Vagina (tissue), 2 donors: ENCODE measurements at regions not wholly inside any gene's neighbourhood (a gene's known extent, or its start where the extent isn't known, plus 50 kb on each side); places are given as distances from the start of the nearest gene placed in this dataset.

Source experiments
- POLR2A ChIP-seq, 2 donors: fragments of 450-650 bp; IDR thresholded peaks; one replicate each; pipeline ENCODE4 v1.6.1; 2017; ENCODE audit warnings: antibody characterized with exemption in 2 of 2, mild to moderate bottlenecking in 2 of 2, moderate library complexity in 2 of 2
- POLR2AphosphoS5 ChIP-seq, 2 donors: sonication (generic); formaldehyde crosslinking; IDR thresholded peaks; one replicate each; pipeline ENCODE4 v1.9.0; 2017; ENCODE audit warnings: antibody characterized with exemption in 2 of 2, mild to moderate bottlenecking in 2 of 2, low read depth in 1 of 2; ENCODE audit not compliant: insufficient read depth in 1 of 2
- TF ChIP-seq, protein P1 (sequence below), 3 experiments: fragments of 450-650 bp in 2 of 3; fragments of 200-600 bp in 1 of 3; sonication (generic) in 1 of 3; IDR thresholded peaks; one replicate each; pipeline ENCODE4 v1.5.1; 2017 to 2019; ENCODE audit warnings: antibody characterized with exemption in 3 of 3, mild to moderate bottlenecking in 2 of 3, moderate library complexity in 2 of 3

DNA sequence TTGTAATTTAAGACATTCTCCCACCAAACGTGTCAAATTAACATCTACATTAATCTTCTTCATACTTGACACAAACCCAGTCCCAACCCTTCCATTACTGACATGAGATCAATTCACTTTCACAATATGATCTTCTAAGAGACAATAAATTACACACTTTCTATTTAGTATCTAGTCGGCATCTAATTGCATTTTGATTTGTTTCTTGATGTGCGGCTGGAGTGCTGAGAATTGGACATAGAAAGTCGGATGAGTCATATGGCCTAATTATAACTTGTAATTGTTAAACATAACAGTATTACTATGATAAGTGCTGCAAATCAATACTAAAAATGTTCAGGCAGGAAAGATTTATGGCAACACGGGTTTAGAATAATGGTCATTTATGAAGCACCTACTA lies 78.4 kb upstream of the RORA start:
- TF ChIP-seq POLR2A (IDR thresholded peaks at IDR 0.05) (no peak), POLR2AphosphoS5 (IDR thresholded peaks at IDR 0.05; ENCODE audit: insufficient read depth in 1 of 2, low read depth in 1 of 2) (no peak)
- TF ChIP-seq, protein P1, sequence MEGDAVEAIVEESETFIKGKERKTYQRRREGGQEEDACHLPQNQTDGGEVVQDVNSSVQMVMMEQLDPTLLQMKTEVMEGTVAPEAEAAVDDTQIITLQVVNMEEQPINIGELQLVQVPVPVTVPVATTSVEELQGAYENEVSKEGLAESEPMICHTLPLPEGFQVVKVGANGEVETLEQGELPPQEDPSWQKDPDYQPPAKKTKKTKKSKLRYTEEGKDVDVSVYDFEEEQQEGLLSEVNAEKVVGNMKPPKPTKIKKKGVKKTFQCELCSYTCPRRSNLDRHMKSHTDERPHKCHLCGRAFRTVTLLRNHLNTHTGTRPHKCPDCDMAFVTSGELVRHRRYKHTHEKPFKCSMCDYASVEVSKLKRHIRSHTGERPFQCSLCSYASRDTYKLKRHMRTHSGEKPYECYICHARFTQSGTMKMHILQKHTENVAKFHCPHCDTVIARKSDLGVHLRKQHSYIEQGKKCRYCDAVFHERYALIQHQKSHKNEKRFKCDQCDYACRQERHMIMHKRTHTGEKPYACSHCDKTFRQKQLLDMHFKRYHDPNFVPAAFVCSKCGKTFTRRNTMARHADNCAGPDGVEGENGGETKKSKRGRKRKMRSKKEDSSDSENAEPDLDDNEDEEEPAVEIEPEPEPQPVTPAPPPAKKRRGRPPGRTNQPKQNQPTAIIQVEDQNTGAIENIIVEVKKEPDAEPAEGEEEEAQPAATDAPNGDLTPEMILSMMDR (IDR thresholded peaks at IDR 0.05) = no peak
